ENCODE measurements at regions not wholly inside any gene's neighbourhood (a gene's known extent, or its start where the extent isn't known, plus 50 kb on each side); places are given as distances from the start of the nearest gene placed in this dataset.

GRCh38 chr1:43049481-43049880 lies 90.8 kb upstream of the SLC2A1 start:
- DNase-seq (ENCODE audit: insufficient read length, low spot score) (no peak), FAIRE-seq (no peak)
- TF ChIP-seq CTCF (IDR thresholded peaks at IDR 0.05; ENCODE audit: insufficient read depth, missing control alignments) = no peak

- FAIRE-seq (no peak), DNase-seq (ENCODE audit: insufficient read length, low spot score) (no peak)
- TF ChIP-seq CTCF (IDR thresholded peaks at IDR 0.05; ENCODE audit: insufficient read depth, missing control alignments) = no peak
Observed at GRCh38 chr1:43048601-43049011, 89.9 kb upstream of the SLC2A1 start.

GRCh38 chr1:43047135-43047534 lies 88.5 kb upstream of the SLC2A1 start:
- DNase-seq (ENCODE audit: insufficient read length, low spot score) = no peak
- no peak for FAIRE-seq
- no peak for TF ChIP-seq CTCF (IDR thresholded peaks at IDR 0.05; ENCODE audit: insufficient read depth, missing control alignments)

GRCh38 chr1:43044572-43045361 lies 86.1 kb upstream of the SLC2A1 start:
- TF ChIP-seq CTCF (IDR thresholded peaks at IDR 0.05; ENCODE audit: insufficient read depth, missing control alignments) = no peak
- DNase-seq (ENCODE audit: insufficient read length, low spot score) = no peak
- no peak for FAIRE-seq

GRCh38 chr1:43043695-43044094 lies 85.0 kb upstream of the SLC2A1 start:
- TF ChIP-seq CTCF (IDR thresholded peaks at IDR 0.05; ENCODE audit: insufficient read depth, missing control alignments) = no peak
- FAIRE-seq = no peak
- no peak for DNase-seq (ENCODE audit: insufficient read length, low spot score)

GRCh38 chr1:43042773-43043457 lies 84.2 kb upstream of the SLC2A1 start:
- DNase-seq (ENCODE audit: insufficient read length, low spot score) (no peak), FAIRE-seq (no peak)
- no peak for TF ChIP-seq CTCF (IDR thresholded peaks at IDR 0.05; ENCODE audit: insufficient read depth, missing control alignments)

- DNase-seq (ENCODE audit: insufficient read length, low spot score) (no peak), FAIRE-seq (no peak)
- no peak for TF ChIP-seq CTCF (IDR thresholded peaks at IDR 0.05; ENCODE audit: insufficient read depth, missing control alignments)
Observed at GRCh38 chr1:43042127-43042526, 83.5 kb upstream of the SLC2A1 start.

All from D721Med (cell line).